GM11168 (cell line): ENCODE measurements at regions not wholly inside any gene's neighbourhood (a gene's known extent, or its start where the extent isn't known, plus 50 kb on each side); places are given as distances from the start of the nearest gene placed in this dataset.

Experiments used
- in situ Hi-C: fragments of 300-500 bp; cut with MboI; formaldehyde crosslinking; loops from one replicate; pipeline ENCODE4 v1.12.0; 2022; ENCODE audit warnings: low sequenced_read_pairs; ENCODE audit not compliant: unreplicated experiment

GRCh38 chr16:9436175-9436574, 344.7 kb downstream of the HAPSTR1 start:
- in situ Hi-C loops: no loop called here

GRCh38 chr16:9437115-9437514, 345.7 kb downstream of the HAPSTR1 start:
- in situ Hi-C loops: no loop called here

- in situ Hi-C loops: no loop called here
These were observed 347.5 kb downstream of the HAPSTR1 start for GRCh38 chr16:9438991-9439390.

DNA sequence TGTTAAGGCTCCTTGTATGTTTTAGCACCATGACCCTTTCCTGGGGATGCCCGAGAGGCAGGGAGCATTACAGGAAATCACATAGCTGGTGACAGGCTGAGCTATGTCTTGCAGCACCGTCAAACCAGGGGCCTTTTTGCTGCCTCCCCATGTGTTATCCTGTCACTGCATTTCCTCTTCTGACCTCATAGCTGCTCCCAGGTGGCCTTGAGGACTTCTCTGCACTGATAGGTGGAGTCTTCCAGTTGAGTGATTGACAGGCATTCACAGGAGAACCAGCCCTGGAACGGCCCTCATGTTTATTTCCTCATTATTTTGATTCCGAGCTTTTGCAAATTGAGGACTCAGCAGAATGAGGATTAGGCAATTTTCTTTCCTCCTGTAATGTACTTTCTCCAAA, 349.6 kb downstream of the HAPSTR1 start:
- in situ Hi-C loops: no loop called here

- in situ Hi-C loops: no loop called here
These were observed 352.4 kb downstream of the HAPSTR1 start for GRCh38 chr16:9443864-9444263.

DNA sequence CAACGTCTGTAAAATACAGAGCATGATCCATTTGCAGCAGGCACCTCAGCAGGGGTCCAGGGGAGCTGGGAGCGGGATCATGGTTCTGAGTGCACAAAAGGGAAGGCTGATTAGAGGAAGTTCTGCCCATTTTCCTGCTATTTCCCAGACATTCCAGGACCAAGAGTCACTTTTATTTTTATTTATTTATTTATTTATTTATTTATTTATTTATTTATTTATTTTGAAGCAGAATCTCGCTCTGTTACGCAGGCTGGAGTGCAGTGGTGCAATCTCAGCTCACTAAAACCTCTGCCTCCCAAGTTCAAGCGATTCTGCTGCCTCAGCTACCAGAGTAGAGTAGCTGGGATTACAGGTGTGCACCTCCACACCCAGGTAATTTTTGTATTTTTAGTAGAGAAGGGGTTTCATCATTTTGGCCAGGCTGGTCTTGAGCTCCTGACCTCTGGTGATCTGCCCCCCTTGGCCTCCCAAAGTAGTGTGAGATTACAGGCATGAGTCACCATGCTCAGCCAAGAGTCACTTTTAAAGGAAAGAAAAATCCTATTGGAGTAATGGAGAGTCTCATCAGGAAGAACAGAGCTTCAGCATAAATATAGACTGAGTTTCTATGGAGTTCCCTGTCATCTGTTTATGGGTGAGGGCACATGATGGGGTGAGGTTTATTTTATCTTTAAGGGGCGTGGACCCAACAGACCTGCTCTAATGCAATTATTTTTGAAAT, 355.2 kb downstream of the HAPSTR1 start:
- in situ Hi-C loops: no loop called here

DNA sequence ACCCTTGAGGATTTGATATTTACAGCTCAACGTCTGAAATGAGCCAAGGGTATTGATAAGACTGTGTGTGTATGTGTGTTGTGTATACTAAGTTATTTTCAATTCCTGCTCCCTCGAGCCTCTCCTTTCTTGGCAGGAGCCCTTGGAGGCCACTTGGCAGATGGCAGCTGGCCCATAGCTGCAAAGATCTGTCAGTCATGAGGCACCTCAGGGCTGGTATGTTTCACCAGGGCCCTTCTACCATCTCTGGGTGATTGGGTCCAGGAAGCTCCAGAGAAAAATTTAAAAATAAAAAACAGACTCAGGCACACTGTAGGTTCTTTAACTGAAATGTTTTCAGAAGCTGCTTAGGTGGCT, 355.7 kb downstream of the HAPSTR1 start:
- in situ Hi-C loops: no loop called here

GRCh38 chr16:9447699-9448098, 356.3 kb downstream of the HAPSTR1 start:
- in situ Hi-C loops: no loop called here

DNA sequence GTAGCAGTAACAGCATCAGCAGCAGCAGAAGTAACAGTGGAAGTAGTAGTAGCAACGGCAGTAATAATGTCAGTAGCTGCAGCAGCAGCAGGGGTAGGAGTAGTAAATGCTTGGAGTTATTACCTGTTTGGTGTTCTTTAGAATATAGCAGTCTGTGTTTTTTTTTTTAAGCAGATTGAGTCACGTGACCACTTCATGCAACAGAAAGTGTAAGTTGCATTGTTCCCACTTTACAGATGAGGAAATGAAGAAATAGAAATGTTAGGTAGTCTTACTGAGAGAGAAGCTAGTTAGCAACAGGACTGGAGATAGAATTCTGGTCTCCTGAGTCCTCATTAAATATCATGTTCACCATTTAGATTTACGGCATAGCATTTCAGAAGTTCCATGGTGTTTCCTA, 358.2 kb downstream of the HAPSTR1 start:
- in situ Hi-C loops: no loop called here

- in situ Hi-C loops: no loop called here
These were observed 365.8 kb downstream of the HAPSTR1 start for GRCh38 chr16:9457215-9457614.

GRCh38 chr16:9458816-9459215, 367.4 kb downstream of the HAPSTR1 start:
- in situ Hi-C loops: no loop called here

DNA sequence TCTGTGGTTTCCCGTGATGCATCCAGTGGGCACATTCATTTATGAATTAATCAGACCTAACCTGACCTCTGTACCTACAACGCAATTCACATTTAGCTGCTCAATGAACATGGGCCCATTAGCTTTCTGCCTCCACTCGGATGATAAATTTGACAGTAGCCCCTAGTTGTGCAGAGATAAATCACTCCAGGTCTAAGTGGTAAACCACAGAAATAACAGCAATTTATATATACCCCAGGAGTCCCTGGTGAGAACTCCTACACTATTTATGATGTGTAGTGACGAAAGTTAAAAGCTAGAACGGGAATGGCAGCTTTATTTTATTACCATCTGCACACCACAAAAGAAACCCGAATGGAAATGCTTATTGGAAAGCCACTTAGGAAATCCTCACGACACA, 371.5 kb downstream of the HAPSTR1 start:
- in situ Hi-C loops: no loop called here

DNA sequence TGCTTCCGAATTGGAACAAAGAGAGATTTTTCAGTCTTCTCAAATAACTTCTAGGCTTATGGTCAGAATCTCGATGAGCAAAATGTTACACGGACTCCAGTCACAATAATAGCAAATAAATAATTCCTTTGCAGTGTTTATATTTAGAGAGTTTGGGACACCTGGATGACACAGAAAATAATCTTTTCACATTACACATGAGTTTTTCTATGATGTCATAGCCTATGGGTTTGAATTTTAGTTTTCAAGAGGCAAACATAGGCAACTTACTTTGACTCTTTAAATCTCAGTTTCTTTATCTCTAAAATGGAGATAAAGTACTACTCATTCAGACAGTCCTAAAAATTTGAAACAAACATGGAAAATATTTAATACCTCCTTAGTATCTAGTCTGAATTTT, 372.0 kb downstream of the HAPSTR1 start:
- in situ Hi-C loops: no loop called here

DNA sequence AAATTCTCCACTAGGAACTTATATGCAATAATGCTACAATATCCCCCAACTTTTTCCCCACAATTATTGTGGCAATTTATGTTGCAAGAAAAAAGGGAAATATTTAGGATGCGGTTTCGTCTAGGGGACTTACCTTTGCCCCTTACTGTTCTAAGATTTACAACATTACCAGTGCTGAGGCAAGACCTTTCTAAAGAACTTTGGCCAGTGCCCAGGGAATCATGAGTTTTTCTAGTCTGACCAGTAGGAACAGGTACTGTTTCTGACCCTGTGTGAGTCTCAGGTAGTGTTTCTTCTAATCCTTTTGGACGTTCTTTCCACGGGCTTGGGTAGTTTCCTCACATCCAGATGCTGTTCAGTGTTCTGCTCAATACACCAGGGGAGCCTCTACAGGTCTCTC, 373.7 kb downstream of the HAPSTR1 start:
- in situ Hi-C loops: no loop called here

DNA sequence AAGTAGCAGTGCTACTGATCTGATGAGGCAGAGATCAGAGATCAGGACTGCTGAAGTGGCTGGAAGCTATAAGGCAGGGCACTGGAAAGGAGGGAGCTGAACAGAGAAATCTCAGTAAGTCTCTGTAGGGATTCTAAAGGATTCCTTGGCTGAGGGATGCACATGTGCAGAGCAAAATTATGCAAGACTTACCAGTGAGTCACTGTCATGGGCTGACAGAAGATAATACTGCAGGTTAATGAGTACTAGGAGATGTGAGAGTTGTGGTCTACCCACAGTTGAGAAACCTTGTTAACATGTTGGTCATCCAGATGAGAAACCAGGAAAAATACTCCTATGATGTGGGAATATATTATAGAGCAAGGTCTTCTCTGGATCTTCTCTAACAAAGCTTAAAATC, 378.1 kb downstream of the HAPSTR1 start:
- in situ Hi-C loops: no loop called here

DNA sequence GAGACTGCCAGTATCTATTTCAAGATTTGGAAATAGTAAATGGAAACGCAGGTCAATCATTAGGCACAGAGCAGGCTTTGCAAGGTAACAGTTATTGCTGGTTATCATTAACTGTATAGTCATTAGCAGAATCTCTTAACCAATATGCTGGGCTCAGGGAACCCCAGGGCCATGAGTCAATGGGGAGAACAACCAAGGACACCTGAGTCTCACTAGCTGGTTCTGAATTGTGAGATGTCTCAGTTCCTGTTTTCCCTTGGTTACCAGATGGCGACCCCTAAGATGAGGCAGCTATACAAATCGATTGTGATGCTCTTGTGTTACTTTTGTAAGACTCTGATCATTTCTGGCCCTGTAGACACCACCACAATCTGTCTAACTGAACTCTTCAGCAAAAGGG, 385.3 kb downstream of the HAPSTR1 start:
- in situ Hi-C loops: no loop called here

GRCh38 chr16:9479008-9479407, 387.6 kb downstream of the HAPSTR1 start:
- in situ Hi-C loops: no loop called here

DNA sequence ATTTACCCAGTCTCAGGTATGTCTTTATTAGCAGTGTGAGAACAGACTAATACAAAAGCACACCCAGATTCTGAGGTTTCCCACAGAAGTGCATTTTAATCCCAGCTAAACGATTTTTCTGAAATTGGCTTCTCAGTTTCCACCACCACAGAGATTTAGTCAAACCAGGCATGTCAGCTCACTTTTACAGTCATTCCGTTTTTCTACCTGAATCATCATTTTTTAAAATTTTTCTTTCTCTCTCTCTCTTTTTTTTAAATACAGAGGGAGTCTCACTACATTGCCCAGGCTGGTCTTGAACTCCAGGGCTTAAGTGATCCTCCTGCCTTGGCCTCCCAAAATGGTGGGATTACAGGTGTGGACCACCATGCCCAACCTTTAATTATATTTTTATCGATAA, 389.1 kb downstream of the HAPSTR1 start:
- in situ Hi-C loops: no loop called here

- in situ Hi-C loops: no loop called here
These were observed 390.6 kb downstream of the HAPSTR1 start for GRCh38 chr16:9481747-9482730.

DNA sequence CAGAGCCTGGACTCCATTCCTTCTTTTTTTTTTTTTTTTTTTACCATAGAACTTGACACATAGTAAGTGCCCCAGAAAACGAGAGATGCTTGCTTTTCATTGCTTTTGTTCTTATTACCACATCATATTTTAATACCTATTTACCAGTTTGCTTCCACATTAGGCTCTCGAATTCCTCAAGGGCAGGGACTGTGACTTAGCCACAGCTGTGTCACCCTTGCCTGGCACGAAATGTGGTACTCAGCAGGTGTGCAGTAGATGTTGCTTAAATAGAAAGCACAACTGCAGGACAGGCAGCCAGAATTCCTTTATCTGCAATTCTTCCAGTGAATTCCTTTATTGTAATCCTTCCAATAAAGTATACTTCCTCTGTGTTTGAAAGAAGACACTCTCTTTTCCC, 393.0 kb downstream of the HAPSTR1 start:
- in situ Hi-C loops: no loop called here

- in situ Hi-C loops: no loop called here
These were observed 393.4 kb downstream of the HAPSTR1 start for GRCh38 chr16:9484881-9485280.
